ENCODE measurements at regions not wholly inside any gene's neighbourhood (a gene's known extent, or its start where the extent isn't known, plus 50 kb on each side); places are given as distances from the start of the nearest gene placed in this dataset.

DNA sequence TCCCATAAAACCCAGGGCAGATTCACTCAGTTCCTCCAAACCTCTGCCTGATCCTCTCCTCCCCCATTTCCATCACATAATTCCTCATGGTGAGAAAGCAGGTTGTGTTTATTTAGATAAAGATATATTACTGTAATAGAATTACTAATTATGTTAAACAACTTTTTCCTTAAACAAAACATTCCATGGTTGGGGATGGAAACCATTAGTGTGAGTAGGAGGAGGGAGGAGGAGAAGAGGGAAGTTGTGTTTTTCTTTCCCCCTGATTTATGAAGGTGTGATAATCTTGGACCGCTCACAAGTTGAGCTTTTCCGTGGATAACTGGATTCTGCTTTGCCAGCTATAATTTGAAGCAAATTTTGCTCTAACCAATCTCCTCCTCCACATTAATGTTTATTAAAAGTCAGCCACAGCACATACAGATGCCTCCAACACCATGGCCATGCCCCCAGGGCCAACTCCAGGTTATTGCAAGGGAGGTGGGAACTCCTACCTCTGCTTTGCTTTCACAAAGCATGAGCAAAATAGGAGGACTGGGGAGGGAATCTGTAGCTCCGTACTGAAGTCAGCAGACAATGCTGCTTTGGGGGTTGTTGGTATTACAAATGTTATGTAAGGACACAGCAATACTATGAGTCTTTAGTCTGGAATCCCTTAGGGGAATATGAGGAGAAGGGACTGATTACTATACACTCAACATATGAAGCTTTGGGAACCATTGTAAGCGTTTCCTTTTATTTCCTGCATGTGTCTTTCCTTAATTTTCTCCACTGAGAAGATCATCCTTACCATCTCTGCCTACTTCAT lies 542.0 kb downstream of the DHX35 start:
- no peak for DNase-seq (ENCODE audit: low read depth in 2 of 2)

DNA sequence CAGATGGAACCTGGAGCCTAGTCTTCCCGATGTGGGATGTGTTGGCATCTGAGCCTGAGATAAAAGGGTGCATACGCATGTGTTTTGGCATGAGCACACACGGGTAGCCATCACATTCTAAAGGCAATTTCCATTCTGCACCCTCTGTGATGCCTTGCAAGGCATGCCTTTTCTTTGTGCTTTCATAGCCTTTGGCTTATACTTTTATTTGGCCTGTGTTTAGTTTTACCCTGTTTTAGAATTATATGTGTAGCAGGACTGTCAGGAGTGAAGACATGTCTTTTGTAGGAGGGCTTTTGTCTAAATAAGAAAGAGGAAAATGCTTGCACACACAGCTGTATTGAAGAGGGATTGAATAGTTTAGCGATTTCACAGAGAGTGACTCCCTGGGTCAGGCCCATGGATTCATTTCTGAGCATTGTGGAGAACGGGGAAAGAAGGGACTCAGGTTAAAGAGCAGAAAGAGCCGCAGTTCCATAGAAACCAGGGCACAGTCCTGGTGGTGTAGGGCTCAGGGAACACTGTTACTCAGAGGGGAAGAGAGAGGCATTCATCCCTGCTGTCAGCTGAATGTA lies 530.2 kb downstream of the DHX35 start:
- DNase-seq (ENCODE audit: low read depth in 2 of 2), result no peak

- DNase-seq (ENCODE audit: low read depth in 2 of 2), result no peak
Observed at GRCh38 chr20:39491711-39492110, 529.6 kb downstream of the DHX35 start.

DNA sequence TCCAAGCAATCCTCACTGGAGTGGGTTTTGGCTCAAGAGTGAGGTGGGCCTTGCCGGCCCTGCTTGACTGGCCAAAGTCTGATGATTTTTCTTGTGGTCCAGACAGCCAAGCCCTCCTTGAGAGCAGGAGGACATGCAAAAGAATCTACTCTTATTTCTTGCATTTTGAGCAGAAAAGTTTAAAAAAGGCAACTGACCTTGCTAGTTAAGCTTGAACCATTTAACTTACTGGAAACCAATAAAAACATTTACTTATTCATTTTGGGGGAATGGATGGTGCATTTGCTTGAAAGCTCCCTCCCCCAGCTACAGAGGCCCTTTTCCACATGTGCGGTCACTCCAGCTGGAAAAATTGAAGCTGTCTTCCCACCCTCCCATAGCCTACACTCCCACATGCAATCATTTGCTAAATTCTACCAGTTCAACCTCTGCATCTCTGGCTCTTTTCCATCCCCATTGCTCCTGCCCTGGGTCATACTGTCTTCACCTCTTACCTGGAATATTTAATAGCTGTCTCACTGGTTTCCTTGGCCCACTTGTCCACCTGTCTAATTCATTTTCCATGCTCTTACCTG lies 527.9 kb downstream of the DHX35 start:
- DNase-seq (ENCODE audit: low read depth in 2 of 2), result no peak

DNA sequence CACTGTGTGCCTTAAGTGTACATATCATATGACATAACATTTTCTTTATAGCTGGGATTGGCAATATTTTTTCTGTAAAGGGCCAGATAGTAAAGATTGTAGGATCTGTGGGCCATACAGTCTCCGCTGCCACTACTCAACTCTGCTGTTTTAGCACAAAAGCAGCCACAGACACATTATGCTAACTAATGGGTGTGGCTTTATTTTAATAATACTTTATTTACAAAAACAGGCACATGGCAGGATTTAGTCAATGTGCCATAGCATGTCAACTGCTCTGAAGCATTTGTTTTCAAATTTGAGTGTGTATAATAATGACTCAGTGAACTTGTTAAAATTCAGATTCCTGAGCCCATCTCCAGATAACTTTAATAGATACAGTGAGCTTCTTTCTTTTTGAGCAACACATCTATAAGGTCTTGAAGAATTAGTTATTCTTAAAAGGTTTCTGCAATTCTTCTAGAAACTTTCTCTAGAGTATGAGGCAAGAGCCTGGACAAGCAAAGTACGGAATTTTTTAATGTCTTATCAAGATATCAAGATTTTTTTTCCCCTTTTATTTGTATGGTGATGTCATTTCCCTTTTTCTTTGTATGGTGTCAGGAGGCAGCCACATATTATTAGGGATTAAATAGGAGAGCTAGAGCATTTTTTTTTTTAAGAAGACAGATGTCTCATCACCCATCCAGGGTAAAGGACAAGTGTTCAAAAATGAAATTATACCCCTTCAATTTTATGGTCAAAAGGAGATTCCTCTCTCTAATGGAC lies 518.3 kb downstream of the DHX35 start:
- DNase-seq (ENCODE audit: low read depth in 2 of 2), result no peak

- no peak for DNase-seq (ENCODE audit: low read depth in 2 of 2)
Observed at GRCh38 chr20:39479196-39479810, 517.2 kb downstream of the DHX35 start.

GRCh38 chr20:39474879-39475278 lies 512.7 kb downstream of the DHX35 start:
- DNase-seq (ENCODE audit: low read depth in 2 of 2), result no peak

GRCh38 chr20:39473536-39473935 lies 511.4 kb downstream of the DHX35 start:
- no peak for DNase-seq (ENCODE audit: low read depth in 2 of 2)

- DNase-seq (ENCODE audit: low read depth in 2 of 2), result no peak
Observed at GRCh38 chr20:39468703-39469102, 506.6 kb downstream of the DHX35 start.

DNA sequence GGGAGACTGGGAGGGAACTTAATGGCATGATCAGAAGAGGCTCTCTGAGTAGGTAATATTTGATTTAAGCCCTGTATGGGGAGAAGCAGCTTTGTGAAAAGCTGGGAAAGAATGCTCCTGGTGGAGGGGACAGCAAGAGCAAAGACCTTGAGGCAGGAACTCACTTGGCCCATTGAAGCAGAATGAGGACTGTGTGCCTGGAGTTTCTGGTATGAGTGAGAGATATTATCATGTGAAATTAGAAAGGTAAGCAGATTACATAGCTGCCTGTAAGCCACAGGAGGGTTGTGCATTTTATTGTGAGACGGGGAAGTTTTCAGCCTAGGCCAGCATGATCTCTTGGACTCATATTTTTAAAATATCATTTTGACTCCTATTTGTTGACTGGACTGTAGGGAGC lies 502.1 kb downstream of the DHX35 start:
- no peak for DNase-seq (ENCODE audit: low read depth in 2 of 2)

DNA sequence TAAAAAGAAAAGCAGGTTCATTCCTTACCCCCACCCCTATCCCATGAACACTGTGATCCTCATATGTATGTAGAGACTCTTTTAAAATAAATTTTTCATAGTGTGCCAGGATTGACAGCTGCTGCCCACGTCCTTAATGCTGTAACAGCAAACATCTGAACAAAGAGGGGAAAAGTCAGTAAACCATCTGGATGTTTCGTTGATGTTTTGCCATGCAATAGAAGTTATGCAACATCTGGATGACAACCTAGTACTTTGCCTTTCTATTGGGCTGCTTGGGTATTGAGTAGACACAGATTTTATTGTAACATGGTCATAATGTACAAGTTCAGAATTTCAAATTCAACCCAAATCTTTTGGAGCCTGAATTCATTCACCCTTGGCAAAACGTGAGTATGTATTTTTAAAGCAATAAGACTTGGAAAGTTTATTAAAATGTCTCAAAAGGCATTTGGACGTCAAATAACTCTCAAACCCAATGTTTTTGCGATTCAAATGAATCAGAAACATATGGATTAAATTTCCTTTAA lies 500.3 kb downstream of the DHX35 start:
- no peak for DNase-seq (ENCODE audit: low read depth in 2 of 2)

- no peak for DNase-seq (ENCODE audit: low read depth in 2 of 2)
Observed at GRCh38 chr20:39458452-39458851, 496.3 kb downstream of the DHX35 start.

DNA sequence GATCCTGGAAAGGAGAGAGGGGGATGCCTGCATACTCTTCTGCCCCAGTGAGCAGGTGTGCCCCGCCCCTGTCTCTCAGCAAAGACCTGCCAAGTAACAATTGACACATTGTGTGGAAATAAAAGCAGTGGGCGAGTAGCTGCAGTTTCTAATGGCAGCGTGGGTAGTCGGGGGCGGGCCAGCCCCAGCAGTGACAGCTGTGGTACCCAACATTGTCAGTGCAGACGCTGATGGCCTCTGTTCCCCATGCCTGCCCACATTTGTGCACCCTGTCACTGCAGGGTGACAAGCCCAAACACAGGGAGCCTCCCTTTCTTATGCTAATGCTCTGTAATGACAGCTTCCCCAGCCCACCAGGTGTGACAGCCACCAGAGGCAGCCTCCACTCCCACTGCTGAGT lies 491.7 kb downstream of the DHX35 start:
- DNase-seq (ENCODE audit: low read depth in 2 of 2), result no peak

GRCh38 chr20:39452583-39453340 lies 490.6 kb downstream of the DHX35 start:
- DNase-seq (ENCODE audit: low read depth in 2 of 2), result no peak

GRCh38 chr20:39451386-39451785 lies 489.2 kb downstream of the DHX35 start:
- no peak for DNase-seq (ENCODE audit: low read depth in 2 of 2)

DNA sequence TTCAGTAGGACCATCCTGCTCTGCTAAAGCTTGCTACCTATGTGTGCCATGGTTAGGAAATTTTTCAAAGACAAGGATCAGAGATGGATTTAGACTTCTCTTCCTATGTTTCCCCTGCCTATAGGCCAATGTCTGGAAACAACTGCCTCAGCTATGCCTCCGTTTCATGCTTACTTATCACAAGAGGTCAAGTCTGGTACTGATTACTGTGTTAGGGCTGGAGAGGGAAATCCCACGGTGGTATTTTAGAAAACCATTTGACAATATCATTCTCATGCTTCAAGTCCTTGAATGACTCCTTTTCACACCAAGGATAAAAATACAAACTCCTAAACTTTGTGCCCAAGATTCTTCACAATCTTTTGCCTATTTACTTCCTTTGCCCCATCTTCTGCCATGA lies 484.3 kb downstream of the DHX35 start:
- DNase-seq (ENCODE audit: low read depth in 2 of 2), result no peak

DNA sequence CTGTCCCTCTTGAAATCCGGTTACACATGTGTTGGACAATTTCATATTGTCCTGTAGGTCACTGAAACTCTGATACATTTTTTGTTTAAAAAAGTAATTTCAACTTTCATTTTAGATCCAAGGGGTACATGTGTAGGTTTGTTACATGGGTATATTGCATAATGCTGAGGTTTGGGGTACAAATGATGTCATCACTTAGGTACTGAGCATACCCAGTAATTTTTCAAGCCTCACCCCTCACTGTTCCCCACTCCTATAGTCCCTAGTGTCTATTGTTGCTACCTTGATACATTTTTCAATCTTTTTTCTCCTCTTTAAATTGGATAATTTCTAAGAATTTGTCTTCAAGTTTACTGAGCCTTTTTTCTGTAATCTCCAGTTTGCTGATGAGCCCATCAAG lies 483.0 kb downstream of the DHX35 start:
- DNase-seq (ENCODE audit: low read depth in 2 of 2), result no peak

DNA sequence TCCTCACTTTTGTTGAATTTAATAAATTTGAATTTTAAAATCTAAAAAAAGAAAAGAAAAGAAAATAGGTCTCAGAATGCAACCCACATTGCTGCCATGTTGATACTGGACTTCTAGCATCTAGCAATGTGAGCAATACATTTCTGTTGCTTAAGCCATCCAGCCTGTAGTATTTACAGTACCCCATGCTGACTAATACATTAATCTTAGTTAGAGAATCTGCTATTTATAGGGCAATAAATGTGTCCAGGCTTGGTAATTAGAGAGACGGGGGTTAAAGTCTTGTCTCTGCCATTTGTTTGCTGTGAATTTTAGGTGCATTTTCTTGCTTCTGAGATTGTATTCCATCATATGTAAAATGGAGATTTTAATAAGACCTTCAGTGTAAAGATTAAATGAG lies 471.3 kb downstream of the DHX35 start:
- no peak for DNase-seq (ENCODE audit: low read depth in 2 of 2)

GRCh38 chr20:39431091-39431880 lies 469.1 kb downstream of the DHX35 start:
- DNase-seq (ENCODE audit: low read depth in 2 of 2), result no peak

DNA sequence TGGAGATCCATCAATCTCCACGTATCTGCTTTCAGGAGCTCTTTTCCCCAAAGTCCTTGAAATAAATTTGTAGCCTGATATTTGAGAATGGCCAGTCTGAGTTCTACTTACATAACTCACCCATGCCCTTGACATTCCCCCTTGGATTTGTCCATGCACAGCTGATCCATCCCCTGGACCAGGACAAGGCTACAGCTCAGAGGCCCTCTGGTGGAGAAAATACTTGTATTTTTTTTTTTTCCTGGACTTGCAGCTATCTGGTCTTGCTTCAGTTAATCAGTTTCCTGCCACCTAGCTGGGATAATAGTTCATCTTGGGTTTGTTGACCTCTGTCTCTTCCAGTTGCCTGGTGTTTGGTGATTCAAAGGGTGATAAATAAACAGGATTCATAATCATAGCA lies 467.6 kb downstream of the DHX35 start:
- no peak for DNase-seq (ENCODE audit: low read depth in 2 of 2)

All from stimulated activated CD4-positive, alpha-beta T cell treated with anti-CD3 and anti-CD28 coated beads, Interleukin-1b, Interleukin-23, amount 100 ng/mL, for 4 hours (primary cell).